ENCODE measurements at regions not wholly inside any gene's neighbourhood (a gene's known extent, or its start where the extent isn't known, plus 50 kb on each side); places are given as distances from the start of the nearest gene placed in this dataset.

GRCh38 chr18:51778115-51778514 is 561.9 kb upstream of the DCC start:
- TF ChIP-seq CTCF (conservative IDR thresholded peaks at IDR 0.05; ENCODE audit: low read depth, low read length): no peak
- no peak for TF ChIP-seq EZH2 (IDR thresholded peaks at IDR 0.05; ENCODE audit: borderline replicate concordance, low read depth, low read length, poor library complexity, severe bottlenecking)

All from A673 (cell line).